IMR-90 (cell line): ENCODE measurements at regions not wholly inside any gene's neighbourhood (a gene's known extent, or its start where the extent isn't known, plus 50 kb on each side); places are given as distances from the start of the nearest gene placed in this dataset.

Experiments used
- ATAC-seq: fragments of 200-7000 bp; cut with Tn5 transposase; 2 replicates; pipeline ENCODE4 v1.9.1; 2020; ENCODE audit warnings: low read depth, mild to moderate bottlenecking, moderate library complexity
- BruUV-seq: library from RNA; stranded (reverse); fragments of 400-500 nt; replicated peaks from 2 replicates; lab custom pipeline; 2021; lab: Mats Ljungman, UMichigan
- CTCF ChIA-PET: fragments of 300-600 bp; formaldehyde crosslinking; extraction: SDS; loops from one replicate; lab custom pipeline; 2021; ENCODE audit warnings: antibody characterized with exemption; lab: Yijun Ruan, JAX
- POLR2A ChIA-PET: fragments of 300-600 bp; sonication (Branson Sonifier 250); formaldehyde crosslinking; loops from one replicate; lab custom pipeline; 2022; ENCODE audit warnings: antibody characterized with exemption; ENCODE audit not compliant: unreplicated experiment; lab: Charles Lee
- DNase-seq: peaks from one replicate; pipeline ENCODE4 v3.0.0; 2013
- H2AFZ ChIP-seq: replicated peaks from 2 replicates; pipeline ENCODE3; 2013; ENCODE audit warnings: low read length, mild to moderate bottlenecking; ENCODE audit not compliant: poor library complexity
- H2AK5ac ChIP-seq: 2 replicates; pipeline ENCODE4 v1.6.1; 2013; ENCODE audit warnings: low read depth, low read length, inconsistent platforms
- H2AK9ac ChIP-seq: replicated peaks from 2 replicates; pipeline ENCODE3; 2013; ENCODE audit warnings: mild to moderate bottlenecking, low read depth, low read length, moderate library complexity; ENCODE audit not compliant: poor library complexity
- H2BK120ac ChIP-seq: 2 replicates; pipeline ENCODE4 v1.6.1; 2013; ENCODE audit warnings: low read depth, low read length, inconsistent platforms
- H2BK15ac ChIP-seq: 3 replicates; pipeline ENCODE4 v1.6.1; 2013; ENCODE audit warnings: low read depth, low read length, inconsistent platforms
- H2BK20ac ChIP-seq: 2 replicates; pipeline ENCODE4 v1.6.1; 2013; ENCODE audit warnings: low read depth, mild to moderate bottlenecking, inconsistent platforms, low read length, moderate library complexity
- H2BK5ac ChIP-seq: 2 replicates; pipeline ENCODE4 v1.6.1; 2013; ENCODE audit warnings: mild to moderate bottlenecking, low read depth, low read length, inconsistent platforms; ENCODE audit not compliant: poor library complexity, severe bottlenecking
- H3K14ac ChIP-seq: replicated peaks from 2 replicates; pipeline ENCODE4 v1.6.1; 2013; ENCODE audit warnings: low read depth, low read length, inconsistent platforms
- H3K18ac ChIP-seq: 2 replicates; pipeline ENCODE4 v1.6.1; 2013; ENCODE audit warnings: low read depth, low read length, control low read depth
- H3K23ac ChIP-seq: 2 replicates; pipeline ENCODE4 v1.6.1; 2013; ENCODE audit warnings: low read depth, low read length, inconsistent platforms
- H3K27ac ChIP-seq: 2 replicates; pipeline ENCODE4 v1.5.1; 2013; ENCODE audit warnings: mild to moderate bottlenecking, control low read depth, low read length; ENCODE audit not compliant: insufficient read depth
- H3K27me3 ChIP-seq: 2 replicates; pipeline ENCODE4 v1.6.1; 2013; ENCODE audit warnings: low read length; ENCODE audit not compliant: control insufficient read depth, insufficient read depth
- H3K36me3 ChIP-seq: 2 replicates; pipeline ENCODE4 v1.6.1; 2013; ENCODE audit warnings: low read length, mixed read lengths; ENCODE audit not compliant: control insufficient read depth, insufficient read depth
- H3K4ac ChIP-seq: 2 replicates; pipeline ENCODE4 v1.6.1; 2013; ENCODE audit warnings: low read depth, low read length, inconsistent platforms
- H3K4me1 ChIP-seq: 2 replicates; pipeline ENCODE4 v1.6.1; 2013; ENCODE audit warnings: low read length, mixed read lengths; ENCODE audit not compliant: control insufficient read depth, insufficient read depth
- H3K4me2 ChIP-seq: 2 replicates; pipeline ENCODE4 v1.6.1; 2013; ENCODE audit warnings: low read depth, mild to moderate bottlenecking, control low read depth, low read length, moderate library complexity
- H3K4me3 ChIP-seq: 2 replicates; pipeline ENCODE4 v1.5.1; 2013; ENCODE audit warnings: low read depth, mild to moderate bottlenecking, control low read depth, low read length, moderate library complexity; ENCODE audit not compliant: insufficient read depth
- H3K56ac ChIP-seq: 2 replicates; pipeline ENCODE4 v1.6.1; 2013; ENCODE audit warnings: low read length, inconsistent platforms; ENCODE audit not compliant: insufficient read depth; ENCODE audit errors: extremely low read depth
- H3K79me1 ChIP-seq, 2 experiments: 2 replicates each; pipeline ENCODE4 v1.6.1; 2013; ENCODE audit warnings: low read length in 2 of 2, inconsistent platforms in 1 of 2, low read depth in 1 of 2
- H3K9ac ChIP-seq: 2 replicates; pipeline ENCODE4 v1.6.1; 2013; ENCODE audit warnings: low read depth, low read length, control low read depth
- H3K9me1 ChIP-seq: 2 replicates; pipeline ENCODE4 v1.6.1; 2013; ENCODE audit warnings: low read length, inconsistent platforms; ENCODE audit not compliant: insufficient read depth
- H3K9me3 ChIP-seq: 2 replicates; pipeline ENCODE4 v1.6.1; 2013; ENCODE audit warnings: low read length; ENCODE audit not compliant: control insufficient read depth, insufficient read depth
- H4K20me1 ChIP-seq: 2 replicates; pipeline ENCODE4 v1.6.1; 2013; ENCODE audit warnings: low read length, inconsistent platforms; ENCODE audit not compliant: insufficient read depth
- H4K5ac ChIP-seq: 2 replicates; pipeline ENCODE4 v1.6.1; 2013; ENCODE audit warnings: mild to moderate bottlenecking, low read depth, low read length, control low read depth
- H4K8ac ChIP-seq, 2 experiments: 2 replicates each; pipeline ENCODE4 v1.6.1; 2013; ENCODE audit warnings: low read depth in 2 of 2, low read length in 2 of 2, control low read depth in 1 of 2, inconsistent platforms in 1 of 2
- H4K91ac ChIP-seq: 2 replicates; pipeline ENCODE4 v1.6.1; 2013; ENCODE audit warnings: low read depth, low read length, inconsistent platforms; ENCODE audit not compliant: insufficient read depth
- CEBPB ChIP-seq: IDR thresholded peaks from 2 replicates; pipeline ENCODE4 v1.6.1; 2012; ENCODE audit warnings: low read depth, low read length, improper control_type of control experiment
- CHD1 ChIP-seq: IDR thresholded peaks from 2 replicates; pipeline ENCODE4 v1.6.1; 2012; ENCODE audit warnings: low read depth, low read length, improper control_type of control experiment
- WGBS, 2 experiments: methylation state at CpG; one replicate each; pipeline versions ENCODE4 v1.1.5 to v1.1.7; 2013; ENCODE audit warnings: missing lambda C conversion rate in 2 of 2; ENCODE audit not compliant: insufficient read length in 1 of 2; ENCODE audit errors: extremely low coverage in 2 of 2; 5-methylcytosine and 5-hydroxymethylcytosine counted together
- dilution Hi-C: fragments of 300-500 bp; cut with HindIII; formaldehyde crosslinking; loops from one replicate; pipeline ENCODE4 v1.14.3; 2018; ENCODE audit warnings: low sequenced_read_pairs; ENCODE audit not compliant: unreplicated experiment
- in situ Hi-C: fragments of 300-500 bp; cut with MboI; formaldehyde crosslinking; loops from 3 replicates; pipeline ENCODE4 v1.14.3; 2019; ENCODE audit warnings: low sequenced_read_pairs, inconsistent platforms, mixed read lengths
- intact Hi-C: fragments of 100-400 bp; cut with micrococcal nuclease; formaldehyde crosslinking; loops from 2 replicates; pipeline ENCODE4 v1.10.0; 2022

DNA sequence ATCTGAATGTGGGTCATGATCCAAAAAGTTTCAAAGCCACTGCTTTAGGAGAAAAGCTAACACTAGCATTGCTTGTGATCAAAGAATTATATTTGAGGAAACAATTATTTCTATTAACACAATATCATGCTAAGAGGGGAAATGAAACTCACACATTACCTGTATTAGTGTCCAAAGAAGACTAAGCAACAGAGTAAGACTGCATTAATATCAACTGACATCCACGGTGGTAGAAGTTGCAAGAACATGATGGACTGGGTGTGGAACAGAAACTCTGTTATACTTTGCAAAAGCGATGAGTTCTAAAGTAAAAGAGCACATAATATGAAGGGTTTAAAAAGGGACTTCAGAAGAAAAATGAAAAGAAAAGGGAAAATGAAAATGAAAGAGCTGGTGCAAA lies 648.3 kb upstream of the NECTIN3 start:
- no peak overlapping the region for H4K91ac ChIP-seq
- in situ Hi-C loops (no loop called here), intact Hi-C loops (loop anchor here (5.0 to 10.0 kb wide), 2 partner anchors 81 to 352 kb away; no protein-coding TSS in a partner anchor), dilution Hi-C loops (no loop called here)
- no TSS peak for BruUV-seq
- H3K23ac ChIP-seq: no peak overlapping the region
- no peak overlapping the region for H2AFZ ChIP-seq
- H3K9me3 ChIP-seq: no peaks in the 10 kb centered on the region
- H3K36me3 ChIP-seq: no peaks in the 10 kb centered on the region
- POLR2A ChIA-PET: no interaction called here
- TF ChIP-seq CEBPB (no peak), CHD1 (no peak)
- H2BK15ac ChIP-seq: peak overlapping the region; percentile 91; the same call in 1 of the 3 replicates
- no peaks in the 10 kb centered on the region; the same call in 1 of the 2 replicates for H3K9me1 ChIP-seq
- no peak overlapping the region for H2AK5ac ChIP-seq
- no peak overlapping the region for H3K56ac ChIP-seq
- H3K27ac ChIP-seq: no peak overlapping the region
- no CpG with 5 or more reads among the region's 2 CpGs for WGBS, 2 experiments
- H3K14ac ChIP-seq: no peak overlapping the region
- H2BK20ac ChIP-seq: peak overlapping the region; percentile 60
- DNase-seq (no peak), ATAC-seq (no peak)
- no peak overlapping the region; the same call in none of the 2 replicates for H3K4ac ChIP-seq
- no peak overlapping the region for H3K4me3 ChIP-seq
- H4K5ac ChIP-seq: no peak overlapping the region; the same call in 1 of the 2 replicates
- no peak overlapping the region for H2AK9ac ChIP-seq
- no peak overlapping the region for H3K4me2 ChIP-seq
- H3K27me3 ChIP-seq: no peaks in the 10 kb centered on the region
- peak overlapping the region; percentile 14; a peak in 1 of 4 replicates for H4K8ac ChIP-seq
- H3K9ac ChIP-seq: no peak overlapping the region
- H2BK120ac ChIP-seq: peak overlapping the region; percentile 83
- H3K18ac ChIP-seq: peak overlapping the region; percentile 78; the same call in 1 of the 2 replicates
- H2BK5ac ChIP-seq: peak overlapping the region; percentile 34
- H4K20me1 ChIP-seq: no peaks in the 10 kb centered on the region
- no peaks in the 10 kb centered on the region; a peak in 1 of 4 replicates for H3K79me1 ChIP-seq
- peaks cover 1% of the 10 kb centered on the region; the same call in 1 of the 2 replicates for H3K4me1 ChIP-seq
- CTCF ChIA-PET: no interaction called here
